Lung (tissue), 11 donors: ENCODE measurements at regions not wholly inside any gene's neighbourhood (a gene's known extent, or its start where the extent isn't known, plus 50 kb on each side); places are given as distances from the start of the nearest gene placed in this dataset.
A peak's percentile ranks its signal among the peaks of the same experiment; 100 is the strongest.
"Not testable (repeated sequence)": the region's sequence is repeated elsewhere in the genome, so short reads cannot be mapped to it uniquely, and the experiment has no call there.

Source experiments
- ATAC-seq: fragments of 200-7000 bp; cut with Tn5 transposase; one replicate; pipeline ENCODE4 v1.9.1; 2020; ENCODE audit warnings: moderate number of reproducible peaks; ENCODE audit not compliant: insufficient read depth, low FRiP score
- DNase-seq, 3 donors: peaks; one replicate each; pipeline ENCODE4 v3.0.0-alpha.2; 2013 to 2017
- H3K27ac ChIP-seq, 2 donors: one replicate each; pipeline ENCODE4 v1.5.1; 2013; ENCODE audit warnings: mild to moderate bottlenecking in 2 of 2, moderate library complexity in 2 of 2, control low read depth in 1 of 2, inconsistent platforms in 1 of 2, low read depth in 1 of 2, low read length in 1 of 2
- H3K27me3 ChIP-seq, 3 donors: one replicate each; pipeline ENCODE4 v1.5.1; 2013; ENCODE audit warnings: low read length in 2 of 3; ENCODE audit not compliant: control insufficient read depth in 3 of 3, insufficient read depth in 3 of 3
- H3K36me3 ChIP-seq, 4 donors: one replicate each; pipeline ENCODE4 v1.5.1; 2013; ENCODE audit warnings: low read length in 4 of 4, mild to moderate bottlenecking in 1 of 4, moderate library complexity in 1 of 4; ENCODE audit not compliant: control insufficient read depth in 4 of 4, insufficient read depth in 4 of 4
- H3K4me1 ChIP-seq, 5 donors: one replicate each; pipeline ENCODE4 v1.5.1; 2013; ENCODE audit warnings: low read length in 5 of 5, mild to moderate bottlenecking in 2 of 5, moderate library complexity in 1 of 5; ENCODE audit not compliant: control insufficient read depth in 5 of 5, insufficient read depth in 5 of 5
- H3K4me3 ChIP-seq: one replicate; pipeline ENCODE4 v1.5.1; 2013; ENCODE audit warnings: mild to moderate bottlenecking, control low read depth, moderate library complexity
- H3K9ac ChIP-seq, 2 donors: one replicate each; pipeline ENCODE4 v1.5.1; 2013; ENCODE audit warnings: low read length in 2 of 2, control low read depth in 1 of 2; ENCODE audit not compliant: insufficient read depth in 1 of 2
- H3K9me3 ChIP-seq, 4 donors: one replicate each; pipeline ENCODE4 v1.5.1; 2013; ENCODE audit warnings: low read length in 3 of 4, mild to moderate bottlenecking in 1 of 4, moderate library complexity in 1 of 4; ENCODE audit not compliant: control insufficient read depth in 4 of 4, insufficient read depth in 3 of 4
- WGBS, 2 donors: extraction: QIAGEN DNeasy Blood & Tissue Kit; methylation state at CpG; one replicate each; pipeline ENCODE4 v1.1.7; 2013; 5-methylcytosine and 5-hydroxymethylcytosine counted together
- TF ChIP-seq, protein P1 (sequence below): IDR thresholded peaks from 2 replicates; pipeline ENCODE4 v1.5.1; 2012; ENCODE audit warnings: mild to moderate bottlenecking; ENCODE audit errors: control extremely low read depth, extremely low read depth
- donor health status: control.
- donor health status: control.
- donor health status: Bipolar disorder and iron deficiency.
- donor health status: healthy.
- donor health status: DM: yes; HTN: yes; CAD: no.

DNA sequence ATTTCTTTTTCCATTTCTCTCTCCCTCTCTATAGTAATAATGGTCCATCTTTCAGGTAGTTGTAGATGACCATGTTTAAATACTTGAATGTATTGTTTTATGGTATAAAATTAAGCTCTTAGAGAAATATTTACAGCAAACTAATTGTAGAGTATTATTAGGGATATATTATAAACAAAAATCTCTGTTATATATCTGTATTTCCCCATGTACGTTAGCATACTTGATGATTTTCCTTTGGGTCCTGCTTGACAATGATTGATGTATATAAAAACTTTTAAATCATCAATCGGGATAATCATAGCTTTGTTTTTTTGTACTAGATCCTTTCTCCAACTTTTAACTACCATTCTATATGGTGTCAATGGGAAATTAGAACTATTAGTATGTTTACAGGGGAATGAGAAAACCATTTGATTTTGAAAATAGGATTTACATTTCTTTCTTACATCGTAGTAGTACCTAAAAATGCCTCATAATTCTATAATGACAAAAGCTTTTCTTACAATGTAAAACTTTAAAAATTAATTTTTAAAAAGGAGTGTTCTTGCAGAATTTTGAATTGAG lies 117.5 kb upstream of the CDK13 start:
- 58 to 59% methylated on average over 3 of the region's 3 CpGs for WGBS, 2 donors
- peaks cover 0 to 3% (median 0%) of the 10 kb centered on the region in 5 donors for H3K4me1 ChIP-seq
- H3K36me3 ChIP-seq = no peaks in the 10 kb centered on the region
- no peaks in the 10 kb centered on the region for H3K9me3 ChIP-seq
- TF ChIP-seq, protein P1, sequence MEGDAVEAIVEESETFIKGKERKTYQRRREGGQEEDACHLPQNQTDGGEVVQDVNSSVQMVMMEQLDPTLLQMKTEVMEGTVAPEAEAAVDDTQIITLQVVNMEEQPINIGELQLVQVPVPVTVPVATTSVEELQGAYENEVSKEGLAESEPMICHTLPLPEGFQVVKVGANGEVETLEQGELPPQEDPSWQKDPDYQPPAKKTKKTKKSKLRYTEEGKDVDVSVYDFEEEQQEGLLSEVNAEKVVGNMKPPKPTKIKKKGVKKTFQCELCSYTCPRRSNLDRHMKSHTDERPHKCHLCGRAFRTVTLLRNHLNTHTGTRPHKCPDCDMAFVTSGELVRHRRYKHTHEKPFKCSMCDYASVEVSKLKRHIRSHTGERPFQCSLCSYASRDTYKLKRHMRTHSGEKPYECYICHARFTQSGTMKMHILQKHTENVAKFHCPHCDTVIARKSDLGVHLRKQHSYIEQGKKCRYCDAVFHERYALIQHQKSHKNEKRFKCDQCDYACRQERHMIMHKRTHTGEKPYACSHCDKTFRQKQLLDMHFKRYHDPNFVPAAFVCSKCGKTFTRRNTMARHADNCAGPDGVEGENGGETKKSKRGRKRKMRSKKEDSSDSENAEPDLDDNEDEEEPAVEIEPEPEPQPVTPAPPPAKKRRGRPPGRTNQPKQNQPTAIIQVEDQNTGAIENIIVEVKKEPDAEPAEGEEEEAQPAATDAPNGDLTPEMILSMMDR = no peak
- ATAC-seq (no peak), DNase-seq (no peak)
- no peak overlapping the region for H3K27ac ChIP-seq
- peaks cover 0 to 68% (median 18%) of the 10 kb centered on the region in 3 donors for H3K27me3 ChIP-seq
- no peak overlapping the region for H3K4me3 ChIP-seq
- H3K9ac ChIP-seq = no peak overlapping the region

DNA sequence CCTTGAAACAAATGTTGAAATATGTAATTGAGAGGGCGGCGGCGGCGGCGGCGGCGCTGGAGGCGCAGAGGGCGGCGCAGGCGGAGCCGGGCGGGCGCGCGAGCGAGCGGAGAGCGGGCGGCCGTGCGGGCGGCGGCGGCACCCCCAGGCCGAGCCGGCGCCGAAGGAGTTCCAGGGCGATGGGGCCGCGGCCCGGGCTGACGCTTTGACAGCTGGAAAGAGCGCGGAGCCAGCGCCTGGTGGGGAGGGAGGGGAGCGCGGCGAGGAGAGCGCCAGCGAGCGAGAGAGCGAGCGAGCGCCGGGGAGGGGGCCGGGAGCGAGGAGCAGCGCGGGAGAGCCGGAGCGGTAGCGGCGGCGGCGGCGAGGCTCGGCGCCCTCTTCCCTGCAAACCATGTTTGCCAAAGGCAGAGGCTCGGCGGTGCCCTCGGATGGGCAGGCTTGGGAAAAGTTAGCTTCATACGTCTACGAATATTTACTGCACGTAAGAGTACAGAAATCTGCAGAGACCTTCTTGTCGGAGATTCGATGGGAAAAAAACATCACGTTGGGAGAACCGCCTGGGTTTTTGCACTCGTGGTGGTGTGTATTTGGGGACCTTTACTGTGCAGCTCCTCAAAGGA lies 116.8 kb upstream of the CDK13 start:
- peak overlapping the region; percentile 38 for H3K4me3 ChIP-seq
- not testable (repeated sequence) for H3K9me3 ChIP-seq, H3K36me3 ChIP-seq, H3K9ac ChIP-seq, H3K27ac ChIP-seq
- DNase-seq = peak; percentile 64 to 75 (median 74)
- H3K4me1 ChIP-seq = peaks cover 0 to 10% (median under 1%) of the 10 kb centered on the region in 5 donors
- WGBS, 2 donors = 1 to 2% methylated on average over 65 to 71 of the region's 71 CpGs
- peak; percentile 73 for ATAC-seq
- H3K27me3 ChIP-seq = peaks cover 0 to 68% (median 18%) of the 10 kb centered on the region in 3 donors

DNA sequence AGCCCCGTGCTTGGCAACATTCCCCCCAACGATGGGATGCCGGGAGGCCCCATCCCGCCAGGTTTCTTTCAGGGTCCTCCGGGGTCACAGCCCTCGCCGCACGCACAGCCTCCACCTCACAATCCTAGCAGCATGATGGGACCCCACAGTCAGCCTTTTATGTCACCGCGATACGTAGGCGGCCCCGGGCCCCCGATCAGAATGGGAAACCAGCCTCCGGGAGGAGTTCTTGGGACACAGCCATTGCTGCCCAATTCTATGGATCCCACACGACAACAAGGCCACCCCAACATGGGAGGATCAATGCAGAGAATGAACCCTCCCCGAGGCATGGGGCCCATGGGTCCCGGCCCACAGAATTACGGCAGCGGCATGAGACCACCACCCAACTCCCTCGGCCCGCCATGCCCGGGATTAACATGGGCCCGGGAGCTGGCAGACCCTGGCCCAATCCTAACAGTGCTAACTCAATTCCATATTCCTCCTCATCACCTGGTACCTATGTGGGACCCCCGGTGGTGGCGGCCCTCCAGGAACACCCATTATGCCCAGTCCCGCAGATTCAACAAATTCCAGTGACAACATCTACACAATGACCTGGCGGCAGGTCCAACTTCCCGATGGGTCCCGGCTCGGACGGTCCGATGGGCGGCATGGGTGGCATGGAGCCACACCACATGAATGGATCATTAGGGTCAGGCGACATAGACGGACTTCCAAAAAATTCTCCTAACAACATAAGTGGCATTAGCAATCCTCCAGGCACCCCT lies 116.0 kb upstream of the CDK13 start:
- WGBS, 2 donors = 56 to 57% methylated on average over 33 to 36 of the region's 36 CpGs
- H3K9me3 ChIP-seq, ATAC-seq, H3K36me3 ChIP-seq, H3K4me3 ChIP-seq, DNase-seq, H3K9ac ChIP-seq, H3K27ac ChIP-seq: not testable (repeated sequence)
- peaks cover 0 to 68% (median 18%) of the 10 kb centered on the region in 3 donors for H3K27me3 ChIP-seq
- peaks cover 0 to 14% (median 3%) of the 10 kb centered on the region in 5 donors for H3K4me1 ChIP-seq

DNA sequence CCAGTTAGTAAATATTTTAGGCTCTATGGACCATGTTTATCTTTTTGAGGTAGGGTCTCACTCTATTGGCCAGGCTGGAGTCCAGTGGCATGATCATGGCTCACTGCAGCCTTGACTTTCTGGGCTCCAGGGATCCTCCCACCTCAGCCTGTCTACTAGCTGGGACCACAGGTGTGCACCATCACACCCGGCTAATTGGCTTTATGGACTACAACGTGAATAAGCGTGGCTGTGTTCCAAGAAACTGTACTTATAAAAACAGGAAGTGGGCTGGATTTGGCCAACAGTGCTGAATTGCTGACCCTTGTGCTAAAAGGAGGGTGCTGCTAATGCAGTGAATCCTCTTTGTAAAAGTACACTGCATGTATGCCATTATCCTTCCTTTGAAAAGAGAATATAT lies 111.7 kb upstream of the CDK13 start:
- Histone ChIP-seq H3K27me3 (peaks cover 0 to 50% (median 0%) of the 10 kb centered on the region in 3 donors), H3K4me3 (no peak overlapping the region), H3K4me1 (peaks cover 0 to 14% (median 3%) of the 10 kb centered on the region in 5 donors), H3K27ac (no peak overlapping the region), H3K36me3 (no peaks in the 10 kb centered on the region), H3K9me3 (no peaks in the 10 kb centered on the region), H3K9ac (no peak overlapping the region)
- 8 to 11% methylated on average over 3 of the region's 3 CpGs for WGBS, 2 donors
- TF ChIP-seq, protein P1 = no peak
- DNase-seq (peak; percentile 78 to 91 (median 89)), ATAC-seq (no peak)
